IPS DF 19.7 (cell line): ENCODE measurements at regions not wholly inside any gene's neighbourhood (a gene's known extent, or its start where the extent isn't known, plus 50 kb on each side); places are given as distances from the start of the nearest gene placed in this dataset.
"Not testable (repeated sequence)": the region's sequence is repeated elsewhere in the genome, so short reads cannot be mapped to it uniquely, and the experiment has no call there.

Experiments used
- DNase-seq: peaks from one replicate; pipeline ENCODE4 v3.0.0-alpha.2; 2013; ENCODE audit warnings: low read depth, low spot score

DNA sequence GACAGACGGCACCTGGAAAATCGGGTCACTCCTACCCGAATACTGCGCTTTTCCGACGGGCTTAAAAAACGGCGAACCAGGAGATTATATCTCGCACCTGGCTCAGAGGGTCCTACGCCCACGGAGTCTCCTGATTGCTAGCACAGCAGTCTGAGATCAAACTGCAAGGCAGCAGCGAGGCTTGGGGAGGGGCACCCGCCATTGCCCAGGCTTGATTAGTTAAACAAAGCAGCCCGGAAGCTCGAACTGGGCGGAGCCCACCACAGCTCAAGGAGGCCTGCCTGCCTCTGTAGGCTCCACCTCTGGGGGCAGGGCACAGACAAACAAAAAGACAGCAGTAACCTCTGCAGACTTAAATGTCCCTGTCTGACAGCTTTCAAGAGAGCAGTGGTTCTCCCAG lies 197.5 kb upstream of the FAT3 start:
- not testable (repeated sequence) for DNase-seq

DNA sequence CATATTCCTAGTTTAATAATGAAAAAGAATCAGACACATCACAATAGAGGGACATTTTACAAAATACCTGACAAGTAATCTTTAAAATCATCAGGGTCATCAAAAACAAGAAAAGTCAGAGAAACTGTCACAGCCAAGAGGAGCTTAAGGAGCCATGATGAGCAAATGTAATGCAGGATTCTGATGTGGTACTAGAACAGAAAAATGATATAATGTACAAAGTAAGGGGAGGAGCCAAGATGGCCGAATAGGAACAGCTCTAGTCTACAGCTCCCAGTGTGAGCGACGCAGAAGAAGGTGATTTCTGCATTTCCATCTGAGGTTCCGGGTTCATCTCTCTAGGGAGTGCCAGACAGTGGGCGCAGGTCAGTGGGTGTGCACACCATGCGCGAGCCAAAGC lies 198.0 kb upstream of the FAT3 start:
- DNase-seq: no peak

DNA sequence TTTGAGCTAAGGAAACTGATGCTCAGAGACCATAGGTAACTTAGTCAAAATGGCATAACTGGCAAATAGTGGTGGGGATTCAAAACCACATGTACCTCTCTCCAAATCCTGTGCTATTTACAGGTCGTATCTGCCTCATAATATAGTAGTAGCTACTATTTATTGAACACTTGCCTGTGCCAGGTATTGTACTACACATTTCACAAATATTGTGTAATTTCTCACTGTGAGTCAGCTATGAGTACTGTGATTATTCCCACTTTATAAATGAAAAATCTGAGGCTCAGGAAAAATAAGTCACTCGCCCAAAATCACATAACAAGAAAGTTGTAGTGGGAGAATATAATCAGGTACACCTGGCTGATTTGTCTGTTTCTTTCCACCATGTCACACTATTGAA lies 199.8 kb upstream of the FAT3 start:
- no peak for DNase-seq

DNA sequence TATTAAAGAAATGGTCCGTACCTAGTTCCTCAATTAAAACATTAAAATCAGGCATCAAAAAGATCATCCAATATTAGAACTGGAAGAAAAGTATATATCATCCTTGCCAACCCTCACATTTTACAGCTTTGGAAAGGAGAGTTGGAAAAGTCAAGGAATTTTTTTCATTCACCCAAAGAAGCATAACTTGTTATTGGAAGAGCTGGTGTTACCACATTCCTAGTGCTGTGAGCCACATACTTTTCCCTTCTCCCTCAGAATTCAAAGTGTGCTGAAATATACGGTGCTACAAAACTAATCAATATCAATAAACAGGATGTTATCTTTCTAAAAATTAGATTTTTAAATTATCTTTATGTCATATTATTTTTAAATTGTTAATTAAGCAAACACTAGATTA lies 202.1 kb upstream of the FAT3 start:
- DNase-seq: no peak

DNA sequence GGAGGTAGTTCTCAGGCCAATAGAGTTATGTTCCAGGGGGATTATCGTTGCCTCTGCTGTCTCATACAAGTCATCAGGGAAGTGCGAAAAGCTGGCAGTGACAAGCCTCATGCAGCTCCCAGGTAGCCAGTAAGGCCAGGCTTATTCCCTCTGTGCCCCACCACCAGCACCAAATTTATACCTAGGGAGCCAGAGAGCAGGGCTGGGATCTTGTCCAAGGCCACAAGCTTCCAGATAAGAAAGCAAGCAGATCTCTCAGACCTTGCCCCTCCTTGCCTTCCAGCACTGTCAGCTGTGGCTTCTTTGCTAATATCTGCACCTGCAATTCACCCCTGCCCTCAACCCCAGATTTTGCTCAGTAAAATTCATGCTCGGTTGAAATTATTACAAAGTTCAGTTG lies 206.3 kb upstream of the FAT3 start:
- no peak for DNase-seq

DNA sequence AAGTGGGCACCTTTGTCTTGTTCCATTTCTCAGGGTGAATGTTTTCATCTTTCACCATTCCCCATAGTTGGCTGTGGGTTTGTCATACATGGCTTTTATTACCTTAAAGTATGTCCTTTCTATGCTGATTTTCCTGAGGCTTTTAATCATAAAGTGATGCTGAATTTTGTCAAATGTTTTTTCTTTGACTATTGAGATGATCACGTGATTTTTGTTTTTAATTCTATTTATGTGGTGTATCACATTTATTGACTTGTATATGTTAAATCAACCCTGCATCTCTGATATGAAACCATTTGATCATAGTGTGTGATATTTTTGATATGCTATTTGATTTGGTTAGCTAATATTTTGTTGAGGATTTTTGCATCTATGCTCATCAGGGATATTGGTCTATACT lies 216.4 kb upstream of the FAT3 start:
- no peak for DNase-seq

DNA sequence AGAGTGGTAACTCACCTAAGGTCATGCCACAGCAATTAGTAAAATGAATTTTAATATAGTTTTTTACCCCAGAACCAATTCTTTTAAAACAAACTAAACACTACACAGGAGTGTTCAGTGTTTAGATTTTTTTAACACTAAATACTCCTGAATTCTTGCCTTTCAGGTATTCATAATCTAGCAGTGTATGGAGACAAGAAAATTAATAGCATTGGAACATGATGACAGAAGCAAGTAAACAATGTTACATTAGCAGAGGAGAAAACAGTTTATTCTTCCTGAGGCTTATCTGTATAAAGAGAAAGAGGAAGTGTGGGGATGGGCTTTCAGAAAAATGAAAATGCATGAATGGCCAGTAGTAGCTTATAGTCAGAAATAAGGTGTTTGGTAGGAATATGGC lies 222.1 kb upstream of the FAT3 start:
- no peak for DNase-seq

DNA sequence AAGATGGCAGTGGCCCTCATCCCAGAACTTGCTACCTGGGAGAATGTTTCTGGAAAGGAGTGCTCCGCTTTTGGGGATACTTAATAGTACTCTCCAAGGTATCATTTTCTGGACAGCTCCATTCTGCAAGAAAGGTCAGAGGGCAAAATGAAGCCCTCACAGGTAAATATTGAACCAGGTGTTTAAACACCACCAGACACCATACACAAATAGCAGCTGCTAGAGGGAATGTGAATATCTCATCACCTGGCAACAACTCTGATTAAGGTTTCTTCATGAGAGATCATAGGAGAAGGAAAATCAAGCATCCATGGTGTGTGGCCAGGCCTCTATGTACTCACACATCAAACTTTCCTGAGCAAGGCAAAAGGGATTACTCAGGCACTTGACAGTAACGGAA lies 226.1 kb upstream of the FAT3 start:
- DNase-seq: no peak

DNA sequence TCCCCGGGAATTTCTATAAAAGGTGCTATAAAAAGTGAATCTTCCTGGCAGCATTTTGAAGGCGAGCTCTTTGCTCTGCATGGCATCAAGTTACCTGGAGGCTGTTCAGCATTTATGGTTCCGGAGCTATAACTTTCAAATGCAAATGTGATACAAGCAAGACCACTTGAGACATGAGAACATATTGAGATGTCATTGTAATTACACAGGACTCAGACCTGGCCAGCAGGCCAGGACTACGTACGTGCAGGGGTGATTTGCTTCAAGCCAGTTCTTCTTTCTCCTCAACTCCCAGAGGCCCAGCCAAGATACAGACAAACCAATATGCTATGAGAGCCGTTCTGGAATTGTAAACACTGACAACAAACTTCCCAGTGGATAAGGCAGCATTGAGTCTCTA lies 227.4 kb upstream of the FAT3 start:
- no peak for DNase-seq

DNA sequence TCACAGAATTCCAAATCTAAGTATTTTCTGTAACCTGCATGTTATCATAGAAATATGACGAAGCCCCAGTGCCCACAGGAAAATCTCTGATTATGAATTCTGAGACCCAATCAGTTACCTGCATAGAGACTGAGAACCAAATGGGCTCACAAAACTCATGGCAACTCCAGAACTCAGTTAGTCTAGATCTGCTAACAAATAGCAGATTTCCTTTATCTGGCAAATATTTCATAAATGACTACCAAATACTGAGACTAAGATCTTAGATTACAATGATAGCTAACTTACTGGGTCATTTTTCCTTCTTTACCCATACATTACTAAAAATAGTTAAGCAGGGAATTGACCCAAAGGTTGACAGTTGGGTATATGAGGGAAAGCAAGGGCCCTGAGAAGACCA lies 228.1 kb upstream of the FAT3 start:
- no peak for DNase-seq

DNA sequence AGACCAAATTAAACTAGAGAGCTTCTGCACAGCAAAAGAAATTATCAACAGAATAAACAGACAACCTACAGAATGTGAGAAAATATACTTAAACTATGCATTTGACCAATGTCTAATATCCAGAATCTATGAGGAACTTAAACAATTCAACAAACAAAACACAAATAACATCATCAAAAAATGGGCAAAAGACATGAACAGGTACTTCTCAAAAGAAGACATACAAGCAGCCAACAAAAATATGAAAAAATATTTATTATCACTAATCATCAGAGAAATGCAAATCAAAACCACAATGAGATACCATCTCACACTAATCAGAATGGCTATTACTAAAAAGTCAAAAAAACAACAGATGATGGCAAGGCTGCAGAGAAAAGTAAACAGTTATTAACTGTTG lies 236.2 kb upstream of the FAT3 start:
- DNase-seq: not testable (repeated sequence)

DNA sequence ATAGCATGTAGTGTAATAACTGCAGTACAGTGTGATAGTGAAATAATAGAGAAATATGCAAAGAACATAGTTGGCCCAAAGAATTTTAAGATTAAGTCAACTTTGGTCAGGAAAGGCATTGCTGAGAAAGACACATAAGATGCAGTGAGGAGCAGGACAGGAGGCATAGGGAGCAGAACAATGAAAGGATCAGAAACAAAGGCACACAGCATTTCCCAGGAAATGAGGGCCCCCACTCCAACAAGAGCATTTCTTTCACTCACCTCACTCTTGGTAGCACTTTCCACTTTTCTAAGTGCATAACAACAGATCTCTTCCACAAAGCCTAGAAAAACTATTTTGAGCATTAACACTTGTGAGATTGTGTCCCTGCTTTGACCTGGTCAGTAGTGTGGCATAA lies 238.4 kb upstream of the FAT3 start:
- DNase-seq: no peak

DNA sequence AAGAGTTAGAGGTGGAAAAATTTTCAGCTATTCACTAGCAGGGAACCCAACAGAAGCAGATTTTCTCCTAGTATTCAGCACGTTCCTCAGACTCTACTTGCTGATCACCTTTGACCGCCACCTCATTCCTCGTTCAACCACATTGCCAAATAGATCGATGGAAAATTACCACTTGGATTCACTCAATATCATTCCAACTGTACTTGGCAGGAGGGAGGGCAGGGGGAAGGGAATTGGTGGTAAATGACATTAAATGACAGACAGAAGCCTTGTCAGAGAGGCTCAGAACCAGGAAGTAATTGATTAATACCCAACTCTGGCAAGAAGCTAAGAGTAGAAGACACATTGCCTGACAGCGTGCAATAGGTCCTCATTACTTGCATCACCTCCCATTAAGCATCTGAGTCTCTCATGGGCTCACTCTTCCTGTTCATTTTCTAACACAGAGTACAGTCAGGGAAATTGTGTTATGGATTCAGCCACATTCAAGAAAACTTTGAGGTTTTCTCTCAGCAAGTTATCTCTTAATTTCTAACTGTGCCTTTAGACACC lies 240.5 kb upstream of the FAT3 start:
- DNase-seq: no peak

DNA sequence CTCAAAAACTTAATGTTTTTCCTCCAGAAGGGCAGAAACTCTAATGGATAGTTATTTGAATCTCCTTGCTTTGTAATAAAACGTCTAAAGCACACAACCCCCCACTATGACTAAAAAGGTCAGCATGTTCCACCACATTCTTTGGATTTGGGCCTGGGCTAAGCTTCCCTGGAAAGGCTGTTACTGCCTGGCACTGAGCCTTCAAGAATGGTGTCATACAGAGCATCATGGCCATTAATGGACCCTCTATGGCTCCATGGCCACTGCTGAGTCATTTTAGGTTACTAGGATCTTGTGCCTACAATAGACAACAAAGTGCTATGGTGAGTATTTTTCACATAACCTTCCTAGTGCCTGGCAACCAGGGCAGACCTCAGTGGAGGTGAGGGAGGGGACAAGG lies 242.6 kb upstream of the FAT3 start:
- no peak for DNase-seq

DNA sequence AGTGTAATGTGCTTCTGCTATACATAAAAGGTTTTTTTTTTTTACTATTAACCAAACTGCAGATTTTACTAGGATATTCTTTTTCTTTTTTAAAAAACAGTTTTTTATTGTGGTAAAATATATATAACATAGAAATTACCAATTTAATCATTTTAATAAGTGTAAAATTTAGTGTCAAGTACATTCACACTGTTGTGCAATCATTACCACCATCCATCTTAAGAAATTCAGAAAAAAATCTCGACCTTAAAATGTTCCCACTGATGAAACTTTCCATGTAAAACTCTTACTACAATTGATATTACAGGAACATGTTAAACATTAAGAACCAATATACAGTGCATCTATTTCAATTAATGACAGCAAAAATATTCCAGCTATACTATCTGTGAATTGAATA lies 244.8 kb upstream of the FAT3 start:
- DNase-seq: no peak

DNA sequence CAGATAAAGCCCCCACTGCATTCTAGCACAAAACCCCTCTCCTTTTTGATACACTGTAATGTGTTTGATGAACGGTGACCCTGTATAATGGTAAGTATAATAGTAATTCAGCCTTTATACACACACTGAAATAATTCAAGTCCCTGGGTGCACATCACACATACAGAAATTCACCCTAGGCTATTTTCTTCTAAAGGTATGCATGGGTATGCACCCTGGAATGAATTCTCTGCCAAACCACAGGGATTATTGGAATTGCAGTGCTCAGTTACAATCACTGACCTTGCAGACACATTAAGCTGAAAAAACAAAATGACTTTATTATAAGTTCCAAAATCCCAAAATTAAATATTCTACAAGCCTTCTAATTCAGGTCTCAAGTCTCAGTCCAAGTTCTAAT lies 245.9 kb upstream of the FAT3 start:
- no peak for DNase-seq

DNA sequence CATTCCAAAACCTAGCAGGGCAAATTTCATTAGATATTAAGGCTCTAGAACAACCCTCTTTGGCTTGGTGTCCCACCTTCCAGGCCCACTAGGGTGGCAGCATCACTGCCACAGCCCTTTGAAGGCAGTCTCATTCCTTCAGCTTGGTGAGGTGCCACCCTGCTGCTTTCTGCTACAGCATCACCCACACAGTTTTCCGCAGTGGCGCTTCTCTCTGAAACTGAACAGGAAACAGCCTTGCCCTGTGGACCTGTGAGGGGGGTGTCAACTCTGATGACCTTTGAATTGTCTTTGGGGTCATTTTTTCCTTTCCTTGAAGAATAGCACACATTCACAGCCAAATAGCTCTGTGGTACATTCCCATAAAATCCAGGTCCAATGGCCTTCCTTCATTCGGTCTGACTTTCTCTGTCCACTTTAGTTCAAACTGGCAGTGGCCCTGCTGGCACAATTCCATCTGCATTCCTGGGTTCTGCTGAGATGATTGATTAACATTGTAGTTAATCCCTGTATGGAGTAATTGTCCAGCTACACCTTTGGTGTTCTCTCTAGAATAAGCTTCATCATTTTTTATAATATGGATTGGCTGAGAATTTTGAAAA lies 251.9 kb upstream of the FAT3 start:
- no peak for DNase-seq

DNA sequence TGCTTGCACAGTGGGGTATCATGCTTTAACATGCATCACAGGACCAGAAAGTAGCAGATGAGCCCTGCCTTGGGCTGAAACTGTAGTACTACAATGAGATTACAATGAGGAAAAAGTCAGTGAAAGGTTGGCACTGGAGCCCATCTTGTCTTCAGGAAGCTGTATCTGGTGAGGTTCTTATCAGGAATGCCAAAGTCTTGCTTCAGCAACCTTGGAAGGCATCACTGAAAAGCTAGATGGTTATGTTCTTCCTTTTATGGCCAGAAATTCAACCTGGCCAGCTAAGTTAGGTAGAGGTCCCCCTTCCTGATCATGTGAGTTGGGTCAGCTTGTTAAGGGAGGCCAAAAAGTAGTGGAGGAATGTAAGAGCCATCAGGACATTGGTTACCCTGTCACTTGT lies 254.0 kb upstream of the FAT3 start:
- no peak for DNase-seq

DNA sequence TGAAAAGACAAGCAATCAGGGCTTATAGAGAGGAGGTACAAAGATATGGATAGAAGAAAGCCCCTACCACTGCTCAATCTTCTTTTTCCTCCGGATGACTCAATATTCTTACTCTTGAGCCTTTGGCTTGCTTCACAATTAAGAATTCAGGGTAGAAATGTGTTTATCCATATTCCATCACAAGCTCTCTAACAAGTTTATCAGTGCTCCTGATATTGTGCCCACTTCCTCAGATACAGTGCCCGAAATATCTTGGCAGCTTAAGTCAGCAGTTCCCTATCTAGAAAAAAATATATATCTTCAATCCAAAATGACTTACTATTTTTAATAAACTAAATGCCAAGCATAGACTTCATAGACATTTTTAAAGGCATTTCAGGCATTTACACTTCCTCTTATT lies 255.1 kb upstream of the FAT3 start:
- no peak for DNase-seq

DNA sequence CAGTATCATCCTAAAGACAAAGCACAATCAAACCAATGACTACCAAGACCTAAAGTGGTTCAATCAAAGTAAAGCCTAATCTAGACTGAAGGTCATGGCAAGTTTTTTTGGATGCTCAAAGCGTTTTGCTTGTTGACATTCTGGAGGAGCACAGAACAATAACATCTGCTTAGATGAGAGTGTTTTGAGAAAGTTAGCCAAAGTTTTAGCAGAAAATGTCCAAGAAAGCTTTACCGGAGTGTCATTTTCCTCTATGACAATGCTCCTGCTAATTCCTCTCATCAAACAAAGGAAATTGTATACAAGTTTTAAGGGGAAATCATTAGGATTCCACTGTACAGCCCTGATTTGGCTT lies 256.9 kb upstream of the FAT3 start:
- DNase-seq: no peak

DNA sequence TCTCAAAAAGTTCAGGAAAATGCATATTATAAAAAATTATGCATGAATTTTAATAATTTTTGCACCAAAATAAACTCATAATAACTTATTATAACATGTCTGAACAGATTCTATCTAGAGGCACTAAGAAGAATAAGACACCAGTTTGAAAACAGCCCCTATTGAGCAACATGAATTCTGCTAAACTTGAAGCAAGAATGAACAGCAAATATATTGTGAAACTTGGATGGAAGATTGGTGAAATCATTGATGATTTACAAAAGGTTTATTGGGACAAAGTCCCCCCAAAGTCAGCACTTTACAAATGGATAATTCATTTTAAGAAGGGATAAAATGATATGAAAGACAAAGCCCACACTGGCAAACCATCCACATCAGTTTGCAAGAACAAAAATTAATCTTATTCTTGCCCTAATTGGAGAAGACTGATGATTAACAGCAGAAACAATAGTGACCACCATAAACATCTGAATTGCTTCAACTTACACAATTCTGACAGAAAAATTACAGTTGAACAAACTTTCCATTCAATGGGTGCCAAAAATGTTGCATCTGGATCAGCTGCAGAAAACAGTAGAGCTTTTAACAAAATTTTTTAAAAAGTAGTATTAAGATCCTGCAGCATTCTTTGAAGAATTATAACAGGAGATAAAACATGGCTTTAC lies 257.5 kb upstream of the FAT3 start:
- no peak for DNase-seq

DNA sequence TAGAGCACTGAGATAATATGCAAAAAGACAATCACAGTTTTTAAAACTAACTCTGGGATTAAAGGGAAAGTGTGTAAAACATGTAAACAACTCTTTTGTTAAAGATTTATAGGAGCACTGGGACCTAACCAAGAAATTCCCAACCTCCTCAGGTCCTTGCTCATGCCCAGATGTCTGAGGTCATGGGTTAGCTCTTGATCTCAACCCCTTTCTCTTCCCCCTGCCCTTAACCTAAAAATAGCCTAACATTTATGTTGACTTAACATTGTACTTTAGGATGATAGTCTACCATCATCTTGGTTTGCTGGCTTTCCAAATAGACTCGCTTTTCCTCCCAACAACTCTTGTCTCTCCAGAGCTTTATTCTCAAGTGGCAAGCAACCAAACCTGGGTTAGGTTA lies 258.2 kb upstream of the FAT3 start:
- no peak for DNase-seq

DNA sequence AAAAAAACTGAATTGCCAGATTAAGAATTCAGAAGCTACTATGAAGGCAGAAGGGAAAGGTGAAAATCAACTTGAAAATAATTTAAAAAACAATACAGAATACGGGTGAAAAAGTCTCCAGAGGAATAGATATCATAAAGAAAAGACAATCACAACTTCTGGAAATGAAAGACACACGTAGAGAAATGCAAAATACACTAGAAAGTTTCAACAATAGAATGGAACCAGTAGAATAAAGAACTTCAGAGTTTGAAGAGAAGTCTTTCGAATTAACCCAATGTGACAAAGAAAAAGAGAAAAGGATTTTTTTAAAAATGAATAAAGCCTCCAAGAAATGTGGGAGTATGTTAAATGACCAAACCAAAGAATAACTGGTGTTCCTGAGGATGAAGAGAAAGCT lies 263.8 kb upstream of the FAT3 start:
- no peak for DNase-seq

DNA sequence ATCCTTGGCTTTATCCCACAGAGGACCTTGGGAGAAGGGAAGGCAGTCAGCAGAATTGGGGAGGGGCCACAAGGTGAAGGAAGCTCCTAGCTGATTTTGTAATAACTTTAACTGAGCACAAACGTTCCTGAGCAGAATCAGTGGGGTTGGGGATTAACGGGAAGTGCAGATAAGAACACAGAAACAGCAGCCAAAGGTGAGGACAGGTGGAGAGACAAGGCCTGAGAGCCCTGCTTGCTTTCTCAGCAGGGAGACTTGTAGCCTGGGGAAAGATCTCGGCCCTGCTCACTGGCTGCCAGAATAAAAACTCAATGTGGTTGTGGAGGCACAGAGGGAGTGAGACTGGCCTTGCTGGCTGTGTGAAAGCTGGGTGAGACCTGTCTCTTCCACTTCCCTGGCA lies 265.2 kb upstream of the FAT3 start:
- DNase-seq: no peak
